GM21529 (cell line): ENCODE measurements at regions not wholly inside any gene's neighbourhood (a gene's known extent, or its start where the extent isn't known, plus 50 kb on each side); places are given as distances from the start of the nearest gene placed in this dataset.
"Not testable (repeated sequence)": the region's sequence is repeated elsewhere in the genome, so short reads cannot be mapped to it uniquely, and the experiment has no call there.

Experiments used
- ATAC-seq: cut with Tn5 transposase; IDR thresholded peaks from one replicate; pipeline ENCODE4 v1.9.1; 2021; ENCODE audit not compliant: unreplicated experiment

DNA sequence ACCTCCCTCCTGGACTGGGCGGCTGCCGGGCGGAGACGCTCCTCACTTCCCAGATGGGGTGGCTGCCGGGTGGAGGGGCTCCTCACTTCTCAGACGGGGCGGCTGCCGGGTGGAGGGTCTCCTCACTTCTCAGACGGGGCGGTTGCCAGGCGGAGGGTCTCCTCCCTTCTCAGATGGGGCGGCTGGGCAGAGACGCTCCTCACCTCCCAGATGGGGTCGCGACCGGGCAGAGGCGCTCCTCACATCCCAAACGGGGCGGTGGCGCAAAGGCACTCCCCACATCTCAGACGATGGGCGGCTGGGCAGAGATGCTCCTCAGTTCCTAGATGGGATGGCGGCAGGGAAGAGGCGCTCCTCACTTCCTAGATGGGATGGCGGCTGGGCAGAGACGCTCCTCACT lies 305.5 kb downstream of the SLITRK5 start:
- not testable (repeated sequence) for ATAC-seq

DNA sequence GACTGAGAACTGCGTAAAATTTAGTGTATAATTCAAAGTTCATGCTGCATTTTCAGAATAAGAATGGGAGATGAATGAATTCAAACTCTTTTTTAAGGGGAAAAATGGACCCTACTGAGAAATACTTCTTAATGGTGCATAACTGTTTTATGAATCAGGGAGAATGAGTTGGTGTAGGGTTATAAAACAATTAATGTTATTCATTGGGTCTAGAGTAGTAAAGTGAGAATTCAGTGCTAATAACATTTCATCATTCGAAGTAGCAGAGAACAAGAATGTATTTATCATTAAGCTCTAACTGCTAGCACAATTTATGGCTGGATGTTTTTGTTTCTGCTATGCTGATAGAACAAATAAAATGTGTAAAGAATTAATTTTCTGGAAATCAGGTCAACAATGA lies 310.2 kb downstream of the SLITRK5 start:
- no peak for ATAC-seq

DNA sequence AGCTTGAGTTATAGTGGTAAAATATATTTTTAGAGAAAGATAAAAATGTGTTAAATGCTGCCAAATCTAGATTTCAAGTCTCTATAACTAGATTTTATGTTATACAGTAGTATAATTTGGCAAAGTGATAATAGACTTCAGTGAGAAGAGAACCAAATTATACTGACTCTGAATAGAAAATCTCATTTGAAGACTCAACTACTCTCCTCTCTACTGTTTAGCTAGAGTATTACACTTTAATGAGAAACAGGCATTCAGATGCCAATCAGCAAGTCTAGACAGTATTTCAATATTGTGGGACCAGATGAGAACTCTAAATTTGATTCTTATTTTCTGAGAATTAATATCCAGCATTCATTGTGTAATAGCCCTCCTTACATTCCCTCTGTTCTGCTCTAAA lies 311.2 kb downstream of the SLITRK5 start:
- no peak for ATAC-seq

DNA sequence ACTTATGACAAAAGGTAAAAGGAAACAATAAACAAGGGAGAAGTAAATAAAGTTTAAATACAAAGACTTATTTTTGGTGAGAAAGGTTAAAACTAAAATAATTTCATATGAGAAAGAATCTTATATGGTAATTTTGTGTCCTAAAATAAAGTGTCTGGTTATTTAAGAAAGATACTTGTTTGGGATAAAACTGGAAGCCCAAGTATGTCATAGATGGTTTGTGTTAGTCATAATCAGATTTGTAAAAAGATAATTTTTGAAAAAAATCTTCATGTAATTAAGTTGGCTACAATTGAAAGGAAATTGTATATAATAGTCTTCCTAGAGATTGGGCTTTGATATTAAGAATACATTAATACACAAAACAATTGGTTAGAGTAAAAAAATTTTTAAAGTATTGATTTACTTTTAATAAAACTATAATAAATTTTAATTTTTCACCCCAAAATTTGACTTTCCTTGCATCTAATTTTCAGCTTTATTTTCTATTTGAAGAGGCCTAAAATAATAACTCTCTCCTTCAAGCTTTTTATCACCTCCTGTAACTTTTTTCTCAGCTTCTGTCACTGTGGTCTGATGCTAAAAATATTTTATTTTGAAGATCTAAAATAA lies 315.6 kb downstream of the SLITRK5 start:
- ATAC-seq, result no peak

DNA sequence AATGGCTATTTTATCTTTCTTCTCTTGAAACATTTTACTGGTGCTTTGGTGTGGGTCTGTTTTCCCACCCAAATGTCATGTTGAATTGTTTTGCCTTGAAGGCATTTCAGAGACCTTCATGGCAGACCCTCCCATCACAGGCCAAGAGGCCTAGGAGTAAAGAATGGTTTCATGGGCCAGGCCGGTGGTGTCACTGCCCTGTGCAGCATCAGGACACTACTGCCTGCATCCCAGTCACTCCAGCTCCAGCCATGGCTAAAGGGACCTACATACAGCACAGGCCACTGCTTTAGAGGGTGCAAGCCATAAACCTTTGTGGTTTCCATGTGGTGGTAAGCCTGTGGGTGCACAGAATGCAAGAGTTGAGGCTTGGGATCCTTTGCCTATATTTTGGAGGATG lies 326.9 kb downstream of the SLITRK5 start:
- ATAC-seq, result no peak

DNA sequence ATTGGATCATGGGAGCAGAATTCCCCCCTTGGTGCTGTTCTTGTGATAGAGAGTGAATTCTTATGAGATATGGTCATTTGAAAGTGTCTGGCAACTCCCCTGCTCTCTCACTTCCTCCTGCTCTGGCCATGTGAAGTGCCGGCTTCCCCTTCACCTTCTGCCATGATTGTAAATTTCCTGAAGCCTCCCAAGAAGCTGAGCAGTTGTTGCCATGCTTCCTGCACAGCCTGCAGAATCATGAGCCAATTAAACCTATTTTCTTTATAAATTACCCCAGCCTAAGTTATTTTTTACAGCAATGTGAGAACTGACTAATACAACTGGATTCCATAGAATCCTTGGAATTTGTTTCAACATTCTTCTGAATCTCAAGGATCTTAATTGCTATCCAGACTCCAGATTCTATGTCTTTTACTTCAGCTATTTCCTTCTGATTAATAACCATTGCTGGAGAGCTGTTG lies 328.1 kb downstream of the SLITRK5 start:
- ATAC-seq, result no peak

DNA sequence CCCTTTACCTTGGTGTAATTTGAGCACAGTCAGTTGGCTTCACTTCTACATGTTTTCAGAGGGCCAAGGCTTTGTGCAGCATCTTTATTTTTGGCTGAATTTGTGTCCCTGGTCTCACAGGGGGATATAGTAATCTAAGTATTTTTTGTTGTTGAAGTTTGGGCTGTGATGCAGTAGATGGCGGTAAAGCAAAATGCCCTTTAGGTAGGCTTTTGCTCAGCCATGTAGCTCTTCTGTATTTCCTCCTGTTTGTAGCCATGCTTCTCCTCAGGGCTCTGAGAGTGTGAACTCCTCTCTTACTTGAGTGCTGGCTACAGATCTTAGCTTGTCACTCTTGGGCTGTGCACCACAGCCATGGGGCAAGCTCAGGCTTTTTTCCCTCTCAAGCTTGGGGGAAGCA lies 328.6 kb downstream of the SLITRK5 start:
- no peak for ATAC-seq

DNA sequence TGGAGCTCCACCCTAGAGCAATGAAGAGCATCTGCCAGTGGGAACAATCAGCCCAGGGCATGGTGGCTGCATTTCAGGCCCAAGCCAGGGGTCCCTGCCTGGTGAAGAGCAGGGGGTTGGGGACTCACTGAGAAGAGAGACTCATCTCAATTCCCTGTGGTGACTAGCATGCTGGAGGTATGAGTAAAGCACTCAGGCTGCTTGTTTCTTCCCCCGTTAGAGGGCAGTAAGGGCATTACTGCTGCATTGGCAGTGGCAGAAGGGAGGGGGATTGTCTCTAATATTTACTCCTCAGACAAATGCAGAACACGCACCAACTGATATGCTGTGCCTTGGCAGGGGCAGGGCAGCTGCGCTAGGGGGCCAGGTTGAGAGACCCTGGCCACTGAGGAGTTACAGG lies 329.1 kb downstream of the SLITRK5 start:
- ATAC-seq, result no peak

DNA sequence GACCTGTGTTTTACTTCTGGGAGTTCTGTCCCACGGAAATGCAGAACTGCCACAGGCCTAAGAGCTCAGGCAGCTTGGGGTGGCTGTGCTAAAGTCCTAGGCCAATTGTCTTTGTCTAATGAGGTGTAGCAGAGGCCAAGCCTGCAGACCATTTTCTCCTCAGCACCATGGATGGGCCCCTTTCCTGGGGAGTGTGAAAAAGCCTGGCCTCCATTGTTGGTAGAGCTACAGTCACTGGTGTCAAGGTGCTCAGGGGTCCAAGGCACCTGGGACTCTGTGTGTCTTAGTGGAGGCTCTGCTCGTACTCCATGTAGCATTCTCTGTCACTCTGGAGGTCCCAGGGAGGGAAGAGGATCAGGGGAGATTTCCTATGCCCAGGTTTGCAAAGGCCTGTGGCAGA lies 329.6 kb downstream of the SLITRK5 start:
- no peak for ATAC-seq

DNA sequence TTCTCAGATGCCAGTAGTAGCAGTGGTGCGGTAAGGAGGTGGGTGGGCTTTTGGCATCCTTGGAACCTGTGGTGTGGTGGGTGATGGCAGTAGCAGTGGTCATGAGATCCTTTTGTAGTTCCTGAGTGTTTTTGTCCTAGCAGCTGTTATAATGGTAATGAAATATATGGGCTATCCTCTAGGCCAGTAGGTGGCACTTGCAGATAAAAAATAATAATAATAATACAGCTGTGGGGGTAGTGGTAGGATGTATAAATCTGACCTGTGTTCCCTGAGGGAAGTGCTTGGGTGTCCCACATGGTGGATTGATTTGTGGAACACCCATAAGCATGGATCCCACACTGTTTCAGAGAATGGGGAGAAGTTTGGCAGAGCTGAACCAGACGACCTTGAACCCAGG lies 334.0 kb downstream of the SLITRK5 start:
- no peak for ATAC-seq

DNA sequence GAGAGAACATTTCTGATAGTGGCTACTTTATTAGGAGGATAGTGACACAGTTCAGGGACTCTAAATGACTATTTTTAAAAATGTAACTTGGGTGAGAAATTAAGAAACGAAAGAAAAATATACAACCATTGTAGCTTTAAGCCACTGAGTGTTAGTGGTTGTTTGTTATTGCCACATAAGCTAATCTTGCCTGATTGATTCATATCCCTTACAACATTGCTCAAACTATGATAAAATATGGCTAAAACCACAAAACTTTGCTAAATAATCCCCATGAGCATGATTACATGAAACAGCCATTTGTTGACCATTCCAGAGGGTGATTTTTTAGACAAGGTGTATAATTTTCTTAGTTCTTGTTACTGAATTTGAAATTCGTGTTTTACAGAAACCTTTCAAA lies 343.4 kb downstream of the SLITRK5 start:
- ATAC-seq, result no peak

DNA sequence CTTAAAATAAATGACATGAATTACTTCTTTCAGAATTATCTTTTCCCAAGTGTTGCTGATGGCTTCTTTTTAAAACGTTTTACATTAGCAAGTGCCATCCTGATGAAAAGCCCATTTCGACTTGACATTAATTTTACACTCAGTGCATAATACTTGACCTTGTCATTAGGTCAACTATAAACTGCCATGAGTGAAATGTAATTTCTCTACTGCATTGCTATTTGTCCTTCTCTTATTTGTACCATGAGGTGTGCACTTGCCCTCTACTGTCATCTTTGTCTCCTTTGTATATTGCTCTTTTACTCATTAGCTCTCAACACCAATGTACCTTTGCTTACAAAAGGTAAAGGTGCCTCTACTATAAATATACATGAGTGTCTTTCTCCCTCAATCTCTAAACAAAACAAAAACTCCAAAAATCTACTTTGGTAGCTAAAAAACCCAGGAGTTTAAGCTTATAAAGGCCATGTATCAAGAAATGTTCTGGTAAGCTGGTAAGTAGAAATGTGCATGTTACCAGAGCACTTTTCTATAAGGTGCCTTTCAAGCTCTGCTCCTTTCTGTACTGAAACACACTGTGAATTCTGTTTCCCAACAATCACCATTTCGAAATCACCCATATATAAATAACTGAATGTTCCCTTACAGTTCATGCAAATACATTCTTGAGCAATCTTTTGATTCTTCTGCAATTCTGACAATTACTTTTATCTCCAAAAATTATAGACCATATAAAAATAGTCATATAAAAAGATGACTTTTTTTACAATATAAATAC lies 351.4 kb downstream of the SLITRK5 start:
- no peak for ATAC-seq

DNA sequence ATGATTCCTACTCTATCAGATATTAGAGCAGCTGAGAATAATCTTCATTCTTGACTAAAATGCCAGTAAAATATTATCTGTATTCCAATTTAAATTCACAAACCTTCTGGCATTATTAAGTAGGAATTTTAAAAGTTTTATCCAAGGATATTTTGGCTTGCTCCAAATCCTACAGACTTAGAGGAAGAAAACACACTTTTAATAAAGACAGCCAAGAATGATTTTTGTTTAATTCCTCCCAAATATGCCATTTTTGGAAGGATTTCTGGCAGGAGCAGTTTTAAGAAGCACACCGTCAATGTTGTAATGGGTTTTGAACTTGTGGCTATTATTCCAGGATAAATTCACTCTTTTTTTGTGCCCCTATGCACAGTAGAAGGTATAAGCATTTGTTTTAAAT lies 355.1 kb downstream of the SLITRK5 start:
- ATAC-seq, result no peak

DNA sequence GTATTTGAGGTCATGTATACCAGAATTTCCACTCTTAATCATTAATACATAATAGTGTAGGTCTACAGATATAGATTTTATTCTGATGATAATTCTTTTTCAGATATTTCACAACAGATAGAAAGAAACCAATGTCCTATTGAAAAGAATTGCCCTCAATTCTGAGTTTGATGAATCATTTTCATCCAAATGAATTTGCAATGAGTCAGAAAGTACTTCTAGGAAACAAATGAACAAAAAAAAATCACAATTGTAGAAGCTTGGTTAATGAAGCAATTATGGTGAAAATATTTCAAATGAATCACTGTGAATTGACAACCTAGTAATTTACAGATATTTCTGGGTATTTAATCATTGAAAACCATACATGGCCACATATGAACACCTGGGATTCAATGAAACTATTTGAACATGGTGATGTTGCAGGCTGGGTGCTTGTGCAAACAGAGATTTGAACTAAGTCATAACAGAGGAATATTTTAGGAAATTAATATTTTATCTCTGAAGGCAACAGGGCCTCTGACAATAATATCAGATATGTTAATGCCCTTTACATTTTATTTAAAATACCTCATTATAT lies 360.9 kb downstream of the SLITRK5 start:
- ATAC-seq, result no peak

DNA sequence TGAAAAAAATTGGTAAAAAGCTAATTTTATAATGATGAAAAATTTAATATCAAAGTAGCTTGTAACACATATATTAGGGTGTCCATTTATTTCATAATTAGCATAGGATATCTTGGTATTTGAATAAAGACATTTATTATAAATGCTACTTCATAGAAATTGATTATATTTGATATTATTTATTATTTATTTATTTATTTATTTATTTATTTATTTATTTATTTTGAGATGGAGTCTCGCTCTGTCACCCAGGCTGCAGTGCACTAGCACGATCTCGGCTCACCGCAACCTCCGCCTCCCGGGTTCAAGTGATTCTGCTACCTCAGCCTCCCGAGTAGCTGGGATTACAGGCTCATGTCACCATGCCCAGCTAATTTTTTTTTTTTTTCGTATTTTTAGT lies 365.0 kb downstream of the SLITRK5 start:
- ATAC-seq, result not testable (repeated sequence)

DNA sequence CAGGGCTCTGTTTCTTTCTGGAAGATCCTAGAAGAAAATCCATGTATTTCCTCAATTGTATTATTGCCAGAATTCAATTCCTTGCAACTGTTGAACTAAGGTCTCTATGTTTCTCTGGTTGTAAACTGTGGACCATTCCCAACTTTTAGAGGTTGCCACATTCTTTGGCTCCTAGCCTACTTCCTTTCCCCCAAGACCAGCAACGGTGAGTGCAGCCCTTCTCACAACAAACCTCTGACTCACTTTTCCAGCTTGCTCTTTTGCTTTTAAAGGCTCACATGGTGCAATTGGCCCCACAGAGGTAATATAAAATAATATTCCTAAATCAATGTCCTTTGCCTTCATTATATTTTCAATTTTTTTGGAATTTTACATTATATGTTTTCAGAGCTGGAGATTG lies 371.3 kb downstream of the SLITRK5 start:
- no peak for ATAC-seq

DNA sequence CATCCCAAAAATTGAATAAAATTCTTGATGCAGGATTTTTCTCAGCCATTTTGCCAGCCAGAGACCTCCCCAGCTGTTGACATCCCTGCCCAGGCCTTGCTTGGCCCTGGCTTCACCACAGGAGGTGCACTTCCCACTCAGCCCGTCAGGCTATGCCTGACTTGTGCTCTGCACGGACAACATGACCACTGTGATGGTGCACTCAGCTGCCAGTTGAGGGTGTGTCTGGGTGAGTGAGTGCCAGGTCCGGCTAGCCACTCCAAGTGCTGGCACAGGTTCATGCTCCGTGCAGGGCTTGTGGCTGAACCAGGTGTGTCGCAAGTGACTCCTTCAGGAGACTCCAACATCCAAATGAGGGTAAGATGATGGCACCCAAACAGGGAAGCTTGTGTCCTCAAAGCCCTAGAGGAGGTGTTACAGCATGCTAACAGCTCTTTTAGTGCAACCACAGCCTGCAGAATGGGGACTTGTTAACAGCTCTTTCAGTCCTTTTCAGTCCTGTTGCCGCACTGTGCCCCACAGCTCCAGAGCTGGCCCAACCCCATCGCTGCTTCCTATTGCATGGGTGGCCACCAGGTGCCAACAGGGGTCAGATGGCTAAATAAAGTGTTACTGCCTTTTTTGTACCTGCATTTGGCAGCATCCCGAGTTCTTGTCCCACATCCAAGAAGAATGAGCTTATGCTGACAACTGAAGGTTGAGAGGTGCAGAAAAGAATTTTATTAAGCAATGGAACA lies 380.7 kb downstream of the SLITRK5 start:
- ATAC-seq, result no peak

DNA sequence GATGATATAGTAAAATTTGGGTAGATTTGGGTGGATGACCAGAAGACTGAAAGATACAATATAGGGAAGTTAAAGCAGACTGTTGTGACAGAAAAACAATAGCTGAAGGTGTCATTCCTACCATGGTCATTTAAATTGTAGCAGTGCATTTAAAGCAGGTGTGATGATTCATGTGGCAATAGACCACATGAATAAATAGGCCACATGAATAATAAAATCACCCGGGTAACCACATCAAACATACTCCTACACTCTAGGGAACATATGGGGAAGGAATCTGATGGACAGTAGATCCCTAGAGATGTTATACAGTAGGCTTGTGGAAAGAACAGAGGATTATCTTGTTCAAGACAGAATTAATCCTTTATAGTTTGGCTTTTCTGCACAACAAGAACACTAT lies 392.6 kb downstream of the SLITRK5 start:
- ATAC-seq, result no peak

DNA sequence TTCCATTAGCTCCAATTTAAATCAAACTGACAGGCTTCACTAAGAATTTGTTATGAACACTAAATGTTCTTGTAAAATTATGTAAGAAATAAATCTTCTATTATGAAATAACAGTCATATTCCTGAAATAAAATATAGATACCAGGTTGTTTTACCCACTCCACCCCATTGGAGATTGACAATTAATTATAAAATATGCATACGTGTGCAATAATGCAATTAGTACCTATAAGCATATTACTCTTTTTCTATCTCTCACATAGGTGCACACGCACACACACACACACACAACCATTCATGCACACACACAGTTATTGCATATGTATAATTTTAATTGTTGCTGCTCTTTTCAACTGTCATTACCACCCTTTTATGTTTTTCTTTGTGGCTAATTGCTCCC lies 395.7 kb downstream of the SLITRK5 start:
- no peak for ATAC-seq

DNA sequence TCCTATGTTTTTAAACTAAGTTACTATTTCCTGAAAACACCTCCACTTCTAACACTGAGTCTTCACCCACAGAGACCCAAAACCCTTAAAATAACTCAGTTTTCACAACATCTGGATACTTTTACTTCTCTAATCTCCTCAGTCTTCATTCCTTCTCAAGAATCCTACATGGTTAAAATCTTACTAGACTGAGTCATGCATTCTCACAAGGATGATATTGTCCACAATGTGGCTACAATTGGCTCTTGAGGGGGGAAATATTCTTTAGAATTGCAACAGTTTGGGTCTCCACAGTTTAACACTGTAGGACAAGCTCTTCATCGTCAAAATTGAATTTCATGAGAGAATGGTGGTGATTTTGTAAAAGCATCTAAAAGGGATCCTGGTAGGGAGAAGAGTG lies 397.1 kb downstream of the SLITRK5 start:
- no peak for ATAC-seq

DNA sequence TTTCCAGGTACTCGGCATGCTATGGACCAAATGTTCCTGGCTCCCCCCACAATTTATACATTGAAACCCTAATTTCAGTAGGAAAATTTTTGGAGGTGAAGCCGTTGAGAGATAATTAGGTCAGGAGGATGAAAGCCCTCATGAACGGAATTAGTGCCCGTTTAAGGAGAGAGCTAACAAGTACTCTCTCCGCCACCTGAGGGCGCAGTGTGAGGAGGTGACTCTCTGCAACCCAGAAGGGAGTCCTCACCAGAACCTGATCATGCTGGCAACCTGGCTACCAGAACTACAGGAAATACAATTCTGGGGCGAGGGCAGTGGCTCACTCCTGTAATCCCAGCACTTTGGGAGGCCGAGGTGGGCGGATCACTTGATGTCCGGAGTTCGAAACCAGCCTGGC lies 397.8 kb downstream of the SLITRK5 start:
- ATAC-seq, result no peak

DNA sequence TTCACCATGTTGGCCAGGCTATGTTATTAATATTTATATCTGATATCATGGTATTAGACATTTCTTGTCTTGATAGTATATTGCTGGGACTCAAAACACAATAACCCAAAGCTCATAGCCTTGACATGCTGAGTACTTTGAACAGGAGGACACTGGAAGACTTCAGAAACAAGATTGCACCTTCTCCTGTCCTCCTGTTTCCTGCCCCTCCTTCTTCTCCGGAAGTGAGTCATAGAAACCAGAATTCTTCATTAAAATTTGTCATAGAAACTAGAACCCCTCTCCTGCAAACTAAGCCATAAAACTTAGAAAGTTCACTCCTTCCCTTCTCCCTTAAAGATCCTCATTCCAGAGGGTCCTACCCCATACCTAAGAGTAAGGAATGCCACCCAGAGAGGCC lies 400.2 kb downstream of the SLITRK5 start:
- ATAC-seq, result no peak
